Gastroesophageal sphincter (tissue), 4 donors: ENCODE measurements at regions not wholly inside any gene's neighbourhood (a gene's known extent, or its start where the extent isn't known, plus 50 kb on each side); places are given as distances from the start of the nearest gene placed in this dataset.

Source experiments
- ATAC-seq: fragments of 150-250 bp; one replicate; pipeline ENCODE4 v1.9.1; 2016; ENCODE audit warnings: mild to moderate bottlenecking, moderate library complexity
- H3K27ac ChIP-seq, 4 donors: fragments of 200-600 bp; sonication (generic) in 3 of 4; 1 replicate in 3 of 4; 2 replicates in 1 of 4; pipeline ENCODE4 v1.5.1; 2016 to 2019
- H3K27me3 ChIP-seq: fragments of 200-600 bp; sonication (generic); one replicate; pipeline ENCODE4 v1.5.1; 2019
- H3K36me3 ChIP-seq, 2 donors: fragments of 200-600 bp; sonication (generic); one replicate each; pipeline ENCODE4 v1.5.1; 2019; ENCODE audit warnings: control low read depth in 1 of 2
- H3K4me1 ChIP-seq, 3 donors: fragments of 200-600 bp; sonication (generic); 1 replicate in 2 of 3; 2 replicates in 1 of 3; pipeline ENCODE4 v1.5.1; 2016 to 2019; ENCODE audit warnings: control low read depth in 2 of 3
- H3K4me3 ChIP-seq, 2 donors: fragments of 200-600 bp; sonication (generic); one replicate each; pipeline ENCODE4 v1.5.1; 2019; ENCODE audit warnings: mild to moderate bottlenecking in 1 of 2, moderate library complexity in 1 of 2
- H3K9me3 ChIP-seq, 3 donors: fragments of 200-600 bp; sonication (generic); one replicate each; pipeline ENCODE4 v1.5.1; 2017 to 2019; ENCODE audit warnings: control low read depth in 2 of 3
- CTCF ChIP-seq, 4 experiments: fragments of 200-600 bp in 2 of 4; fragments of 450-650 bp in 2 of 4; sonication (generic) in 1 of 4; IDR thresholded peaks; one replicate each; pipeline ENCODE4 v1.5.1; 2017 to 2019; ENCODE audit warnings: antibody characterized with exemption in 4 of 4, mild to moderate bottlenecking in 2 of 4, moderate library complexity in 2 of 4
- EP300 ChIP-seq: sonication (generic); formaldehyde crosslinking; IDR thresholded peaks from one replicate; pipeline ENCODE4 v1.6.1; 2017; ENCODE audit warnings: antibody characterized with exemption, mild to moderate bottlenecking
- POLR2A ChIP-seq, 2 donors: fragments of 450-650 bp; IDR thresholded peaks; one replicate each; pipeline ENCODE4 v1.6.1; 2017; ENCODE audit warnings: antibody characterized with exemption in 2 of 2, mild to moderate bottlenecking in 2 of 2, moderate library complexity in 1 of 2
- POLR2AphosphoS5 ChIP-seq: sonication (generic); formaldehyde crosslinking; IDR thresholded peaks from one replicate; pipeline ENCODE4 v1.6.1; 2017; ENCODE audit warnings: antibody characterized with exemption
- WGBS, 2 donors: methylation state at CpG; one replicate each; pipeline ENCODE4 v1.1.5; 2018; ENCODE audit warnings: low coverage in 1 of 2; 5-methylcytosine and 5-hydroxymethylcytosine counted together

- Histone ChIP-seq H3K4me3 (no peak overlapping the region), H3K27ac (no peak overlapping the region), H3K9me3 (peaks cover 0 to 4% (median 0%) of the 10 kb centered on the region in 3 donors), H3K4me1 (no peaks in the 10 kb centered on the region), H3K27me3 (no peaks in the 10 kb centered on the region), H3K36me3 (no peaks in the 10 kb centered on the region)
- no peak for TF ChIP-seq EP300
- no peak for TF ChIP-seq POLR2A (IDR thresholded peaks at IDR 0.05)
- no peak for TF ChIP-seq CTCF (IDR thresholded peaks at IDR 0.05)
- no peak for TF ChIP-seq POLR2AphosphoS5
- ATAC-seq, result no peak
Measured at GRCh38 chr12:97267166-97267565, 195.4 kb upstream of the RMST start.

GRCh38 chr12:97267594-97268202 is 194.9 kb upstream of the RMST start:
- Histone ChIP-seq H3K27ac (no peak overlapping the region), H3K4me1 (no peaks in the 10 kb centered on the region), H3K36me3 (no peaks in the 10 kb centered on the region), H3K27me3 (no peaks in the 10 kb centered on the region), H3K9me3 (peaks cover 0 to 4% (median 0%) of the 10 kb centered on the region in 3 donors), H3K4me3 (no peak overlapping the region)
- TF ChIP-seq CTCF (IDR thresholded peaks at IDR 0.05) (no peak), POLR2A (IDR thresholded peaks at IDR 0.05) (no peak), POLR2AphosphoS5 (no peak), EP300 (no peak)
- WGBS, 2 donors, result 24 to 58% methylated on average over 2 to 3 of the region's 3 CpGs
- ATAC-seq, result no peak

- no peak overlapping the region for H3K27ac ChIP-seq
- no peaks in the 10 kb centered on the region for H3K36me3 ChIP-seq
- H3K27me3 ChIP-seq, result no peaks in the 10 kb centered on the region
- peaks cover 0 to 20% (median 0%) of the 10 kb centered on the region in 3 donors for H3K4me1 ChIP-seq
- H3K9me3 ChIP-seq, result no peaks in the 10 kb centered on the region
- TF ChIP-seq POLR2A (IDR thresholded peaks at IDR 0.05) (no peak), EP300 (no peak), CTCF (IDR thresholded peaks at IDR 0.05) (no peak), POLR2AphosphoS5 (no peak)
- no peak for ATAC-seq
- H3K4me3 ChIP-seq, result no peak overlapping the region
Measured at GRCh38 chr12:97272471-97272870, 190.1 kb upstream of the RMST start.

- no peaks in the 10 kb centered on the region for H3K9me3 ChIP-seq
- no peaks in the 10 kb centered on the region for H3K27me3 ChIP-seq
- peaks cover 0 to 20% (median 0%) of the 10 kb centered on the region in 3 donors for H3K4me1 ChIP-seq
- no peaks in the 10 kb centered on the region for H3K36me3 ChIP-seq
- TF ChIP-seq CTCF (IDR thresholded peaks at IDR 0.05), result no peak
- no peak for TF ChIP-seq POLR2AphosphoS5
- TF ChIP-seq EP300, result no peak
- no peak for TF ChIP-seq POLR2A (IDR thresholded peaks at IDR 0.05)
- no peak overlapping the region for H3K4me3 ChIP-seq
- no peak for ATAC-seq
- no peak overlapping the region for H3K27ac ChIP-seq
- 75 to 81% methylated on average over 2 of the region's 2 CpGs for WGBS, 2 donors
Measured at GRCh38 chr12:97274386-97274785, 188.2 kb upstream of the RMST start.

GRCh38 chr12:97275256-97275655 is 187.3 kb upstream of the RMST start:
- TF ChIP-seq CTCF (IDR thresholded peaks at IDR 0.05), result no peak
- TF ChIP-seq POLR2AphosphoS5, result no peak
- no peak for TF ChIP-seq EP300
- no peak for TF ChIP-seq POLR2A (IDR thresholded peaks at IDR 0.05)
- no peak overlapping the region for H3K4me3 ChIP-seq
- H3K9me3 ChIP-seq, result no peaks in the 10 kb centered on the region

More at GRCh38 chr12:97275256-97275655, 187.3 kb upstream of the RMST start:
- no peaks in the 10 kb centered on the region for H3K27me3 ChIP-seq
- no peaks in the 10 kb centered on the region for H3K36me3 ChIP-seq
- ATAC-seq, result no peak
- H3K27ac ChIP-seq, result no peak overlapping the region
- H3K4me1 ChIP-seq, result peaks cover 0 to 20% (median 0%) of the 10 kb centered on the region in 3 donors
- WGBS, 2 donors, result 39% methylated on average over 6 of the region's 14 CpGs; no CpG with 5 or more reads in 1 of the 2 donors
